ENCODE measurements at regions not wholly inside any gene's neighbourhood (a gene's known extent, or its start where the extent isn't known, plus 50 kb on each side); places are given as distances from the start of the nearest gene placed in this dataset.

- TF ChIP-seq CTCF (IDR thresholded peaks at IDR 0.05; ENCODE audit: low read depth, low read length) = no peak
- TF ChIP-seq POLR2A (IDR thresholded peaks at IDR 0.05; ENCODE audit: extremely low read depth, insufficient read length) = no peak
Measured at GRCh38 chr6:113082745-113083144, 735.6 kb downstream of the RFPL4B start.

Data from NB4 (cell line).